Testis (tissue), 2 donors: ENCODE measurements at regions not wholly inside any gene's neighbourhood (a gene's known extent, or its start where the extent isn't known, plus 50 kb on each side); places are given as distances from the start of the nearest gene placed in this dataset.

Experiments
- DNase-seq: peaks from one replicate; pipeline ENCODE4 v3.0.0-alpha.2; 2019
- H3K27ac ChIP-seq, 2 donors: fragments of 200-600 bp; sonication (generic); one replicate each; pipeline ENCODE4 v1.5.1; 2019
- H3K27me3 ChIP-seq: fragments of 200-600 bp; sonication (generic); one replicate; pipeline ENCODE4 v1.5.1; 2019
- H3K36me3 ChIP-seq: fragments of 200-600 bp; sonication (generic); one replicate; pipeline ENCODE4 v1.5.1; 2017; ENCODE audit warnings: low read depth; ENCODE audit errors: missing control alignments
- H3K4me1 ChIP-seq: fragments of 200-600 bp; sonication (generic); one replicate; pipeline ENCODE4 v1.5.1; 2019
- H3K4me3 ChIP-seq, 2 donors: fragments of 200-600 bp; sonication (generic); one replicate each; pipeline ENCODE4 v1.5.1; 2017 to 2019
- H3K9me3 ChIP-seq: fragments of 200-600 bp; sonication (generic); one replicate; pipeline ENCODE4 v1.5.1; 2017
- CTCF ChIP-seq, 3 experiments: fragments of 450-650 bp in 2 of 3; fragments of 200-600 bp in 1 of 3; sonication (generic) in 1 of 3; IDR thresholded peaks; one replicate each; pipeline ENCODE4 v1.5.1; 2016 to 2019; ENCODE audit warnings: antibody characterized with exemption in 3 of 3, mild to moderate bottlenecking in 2 of 3, moderate library complexity in 1 of 3
- POLR2A ChIP-seq: fragments of 450-650 bp; IDR thresholded peaks from one replicate; pipeline ENCODE4 v1.6.1; 2017; ENCODE audit warnings: antibody characterized with exemption, mild to moderate bottlenecking, moderate library complexity
- WGBS, 2 donors: methylation state at CpG; one replicate each; pipeline ENCODE4 v1.1.5; 2018; 5-methylcytosine and 5-hydroxymethylcytosine counted together
- intact Hi-C: fragments of 100-400 bp; cut with DNase I; formaldehyde crosslinking; loops from one replicate; pipeline ENCODE4 v1.15.1; 2023; ENCODE audit warnings: low total_unique reads

GRCh38 chr2:220585241-220585640, 957.8 kb downstream of the SLC4A3 start:
- DNase-seq: no peak
- TF ChIP-seq CTCF (IDR thresholded peaks at IDR 0.05) (no peak), POLR2A (no peak)
- 71 to 81% methylated on average over 2 of the region's 2 CpGs for WGBS, 2 donors
- Histone ChIP-seq H3K9me3 (no peaks in the 10 kb centered on the region), H3K27ac (no peak overlapping the region), H3K36me3 (no peaks in the 10 kb centered on the region), H3K4me1 (no peaks in the 10 kb centered on the region), H3K4me3 (no peak overlapping the region), H3K27me3 (no peaks in the 10 kb centered on the region)
- intact Hi-C loops: no loop called here

GRCh38 chr2:220586980-220587530, 959.6 kb downstream of the SLC4A3 start:
- no peaks in the 10 kb centered on the region for H3K4me1 ChIP-seq
- no peak overlapping the region for H3K27ac ChIP-seq
- TF ChIP-seq CTCF (IDR thresholded peaks at IDR 0.05) (no peak), POLR2A (no peak)
- intact Hi-C loops: no loop called here
- no peak for DNase-seq
- WGBS, 2 donors: 40 to 50% methylated on average over 5 of the region's 5 CpGs
- H3K27me3 ChIP-seq: no peaks in the 10 kb centered on the region
- no peak overlapping the region for H3K4me3 ChIP-seq
- no peaks in the 10 kb centered on the region for H3K9me3 ChIP-seq
- no peaks in the 10 kb centered on the region for H3K36me3 ChIP-seq

- Histone ChIP-seq H3K36me3 (no peaks in the 10 kb centered on the region), H3K27me3 (no peaks in the 10 kb centered on the region), H3K4me3 (no peak overlapping the region), H3K9me3 (no peaks in the 10 kb centered on the region), H3K4me1 (no peaks in the 10 kb centered on the region), H3K27ac (no peak overlapping the region)
- DNase-seq: no peak
- TF ChIP-seq POLR2A (no peak), CTCF (IDR thresholded peaks at IDR 0.05) (no peak)
- WGBS, 2 donors: 67 to 84% methylated on average over 5 of the region's 5 CpGs
- intact Hi-C loops: no loop called here
These were observed 960.7 kb downstream of the SLC4A3 start for GRCh38 chr2:220588148-220588547.

- DNase-seq: no peak
- Histone ChIP-seq H3K27ac (no peak overlapping the region), H3K4me1 (no peaks in the 10 kb centered on the region), H3K9me3 (no peaks in the 10 kb centered on the region), H3K27me3 (no peaks in the 10 kb centered on the region), H3K4me3 (no peak overlapping the region), H3K36me3 (no peaks in the 10 kb centered on the region)
- no peak for TF ChIP-seq CTCF (IDR thresholded peaks at IDR 0.05)
- 100% methylated on average over 1 of the region's 1 CpG for WGBS, 2 donors
- intact Hi-C loops: no loop called here
These were observed 963.0 kb downstream of the SLC4A3 start for GRCh38 chr2:220590476-220590875.

- no peaks in the 10 kb centered on the region for H3K36me3 ChIP-seq
- H3K4me1 ChIP-seq: no peaks in the 10 kb centered on the region
- TF ChIP-seq POLR2A (no peak), CTCF (IDR thresholded peaks at IDR 0.05) (no peak)
- no peaks in the 10 kb centered on the region for H3K9me3 ChIP-seq
- H3K4me3 ChIP-seq: no peak overlapping the region
- no peaks in the 10 kb centered on the region for H3K27me3 ChIP-seq
- intact Hi-C loops: no loop called here
- 59 to 66% methylated on average over 1 of the region's 1 CpG for WGBS, 2 donors
- no peak overlapping the region for H3K27ac ChIP-seq
- no peak for DNase-seq
These were observed 966.1 kb downstream of the SLC4A3 start for GRCh38 chr2:220593526-220593925.
